ENCODE measurements at regions not wholly inside any gene's neighbourhood (a gene's known extent, or its start where the extent isn't known, plus 50 kb on each side); places are given as distances from the start of the nearest gene placed in this dataset.

GRCh38 chr4:79653871-79654270 is 245.8 kb upstream of the GK2 start:
- TF ChIP-seq CTCF (IDR thresholded peaks at IDR 0.05): no peak
- no peak for TF ChIP-seq POLR2A (IDR thresholded peaks at IDR 0.05)
